ENCODE measurements at regions not wholly inside any gene's neighbourhood (a gene's known extent, or its start where the extent isn't known, plus 50 kb on each side); places are given as distances from the start of the nearest gene placed in this dataset.

DNA sequence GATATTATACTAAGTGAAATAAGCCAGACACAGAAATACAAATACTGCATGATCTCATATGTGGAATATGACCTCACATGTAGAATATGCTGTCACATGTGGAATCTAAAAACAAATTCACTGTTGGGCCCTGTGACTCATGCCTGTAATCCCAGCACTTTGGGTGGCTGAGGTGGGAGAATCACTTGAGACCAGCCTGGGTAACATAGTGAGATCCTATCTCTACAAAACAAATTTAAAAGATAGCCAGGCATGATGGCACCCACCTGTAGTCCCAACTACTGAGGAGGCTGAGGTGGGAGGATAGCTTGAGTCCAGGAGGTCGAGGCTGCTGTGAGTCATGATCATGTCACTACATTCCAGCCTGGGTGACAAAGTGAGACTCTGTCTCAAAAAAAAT, 160.3 kb downstream of the PTEN start:
- no peak for DNase-seq

DNA sequence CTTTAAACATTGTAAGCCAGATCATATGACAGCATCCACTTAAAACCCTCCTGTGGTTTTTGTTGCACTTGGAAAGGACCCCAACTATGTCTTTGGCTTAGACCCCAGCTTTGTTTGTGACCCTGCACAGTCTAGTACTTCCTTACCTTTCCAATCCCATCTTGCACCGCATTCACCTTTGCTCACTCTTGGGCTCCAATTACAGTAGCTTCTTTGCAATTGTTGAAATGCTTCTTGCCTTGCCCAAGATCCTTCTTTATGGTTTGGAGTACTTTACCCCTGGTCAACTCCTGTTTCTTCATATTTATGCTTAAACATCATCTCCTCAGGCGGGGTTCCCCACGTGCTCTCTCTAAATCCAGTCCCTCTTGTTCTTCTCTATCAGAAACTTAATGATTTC, 162.6 kb downstream of the PTEN start:
- no peak for DNase-seq

DNA sequence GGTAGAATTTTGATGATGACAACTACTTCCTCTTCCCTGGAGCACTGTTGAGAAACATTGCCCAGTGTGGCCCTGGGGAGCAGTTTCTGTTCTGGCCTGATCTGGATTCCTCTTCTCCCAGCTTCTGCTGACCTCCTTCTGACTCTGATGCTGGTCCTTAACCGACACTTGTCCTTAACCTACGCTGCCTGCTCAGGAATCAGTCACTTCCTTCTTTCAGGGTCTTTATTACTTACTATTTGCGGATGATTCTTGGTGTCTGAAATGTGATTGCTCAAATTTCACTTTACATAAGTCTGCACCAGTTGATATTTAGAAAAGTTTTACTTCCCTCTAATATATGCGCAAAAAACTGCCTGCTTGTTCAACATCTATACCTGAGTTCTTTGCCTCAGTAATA, 164.1 kb downstream of the PTEN start:
- no peak for DNase-seq

DNA sequence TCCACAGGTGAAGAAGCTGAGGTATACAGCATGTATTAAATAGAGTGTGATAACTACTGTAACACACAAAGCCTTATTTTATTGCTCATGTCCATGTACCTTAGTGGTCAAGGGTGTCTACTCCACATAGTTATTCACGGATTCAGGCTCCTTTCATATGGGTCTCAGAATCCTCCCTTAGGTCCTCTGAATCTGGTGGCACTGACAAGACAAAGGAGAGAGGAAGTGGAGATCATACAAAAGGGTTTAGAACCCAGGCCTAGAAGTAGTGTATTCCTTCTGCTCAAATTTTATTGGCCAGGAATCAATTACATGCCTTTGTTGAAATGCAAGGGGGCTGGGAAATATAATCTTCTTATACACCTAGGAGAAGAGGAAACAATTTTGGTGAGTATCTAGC, 164.6 kb downstream of the PTEN start:
- DNase-seq: peak; percentile 17

DNA sequence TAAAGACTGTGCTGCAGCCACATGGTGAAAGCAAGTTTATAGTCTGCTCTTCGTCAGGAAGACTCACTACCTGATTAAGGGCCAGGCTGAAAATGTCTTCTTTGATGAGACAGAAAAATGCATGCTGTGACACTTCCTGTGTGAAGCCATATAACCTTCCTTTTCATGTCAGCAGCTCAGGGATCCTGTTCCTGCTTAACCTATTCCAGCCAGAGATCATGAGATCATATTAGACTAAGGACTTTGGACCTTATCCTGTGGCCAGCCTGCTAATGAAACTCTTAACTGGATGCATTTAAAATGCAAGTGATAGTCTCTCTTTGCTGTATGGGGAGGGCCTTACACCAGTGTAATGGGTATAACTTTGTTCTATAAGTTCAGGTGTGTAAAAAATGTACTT, 165.2 kb downstream of the PTEN start:
- peak; percentile 6 for DNase-seq

DNA sequence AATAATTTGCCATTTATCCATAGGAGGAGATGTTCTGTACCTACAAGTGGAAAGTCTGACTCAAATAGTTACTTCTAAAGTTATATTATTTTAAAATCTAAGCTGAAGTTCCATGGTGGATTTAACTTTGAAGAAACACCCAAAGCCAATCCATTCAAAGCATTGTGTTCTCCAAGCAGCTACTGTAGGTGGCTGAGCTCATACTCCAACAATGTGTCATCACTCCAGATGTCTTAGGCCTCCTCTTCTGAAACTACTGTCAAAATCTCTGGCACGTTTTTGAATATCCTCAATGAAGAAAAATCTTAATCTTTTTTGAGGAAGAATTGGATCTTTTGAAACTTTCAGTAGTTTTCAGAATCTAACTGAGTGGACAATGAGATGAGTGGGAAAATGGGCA, 169.1 kb downstream of the PTEN start:
- no peak for DNase-seq

DNA sequence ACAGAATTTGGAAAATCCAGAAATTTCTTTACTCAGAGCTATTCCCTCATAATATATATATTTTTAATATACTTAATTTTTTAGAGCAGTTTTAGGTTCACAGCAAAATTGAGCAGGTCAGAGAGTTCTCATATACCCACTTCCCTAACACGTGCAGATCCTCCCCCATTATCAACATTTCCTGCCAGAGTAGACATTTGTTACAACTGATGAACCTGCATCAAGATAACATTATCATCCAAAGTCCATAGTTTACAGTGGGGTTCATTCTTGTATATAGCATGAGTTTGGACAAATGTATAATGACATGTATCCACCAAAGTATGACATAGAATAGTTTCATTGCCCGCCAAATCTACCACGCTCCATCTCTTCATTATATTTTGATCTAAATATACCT, 170.0 kb downstream of the PTEN start:
- DNase-seq: no peak

DNA sequence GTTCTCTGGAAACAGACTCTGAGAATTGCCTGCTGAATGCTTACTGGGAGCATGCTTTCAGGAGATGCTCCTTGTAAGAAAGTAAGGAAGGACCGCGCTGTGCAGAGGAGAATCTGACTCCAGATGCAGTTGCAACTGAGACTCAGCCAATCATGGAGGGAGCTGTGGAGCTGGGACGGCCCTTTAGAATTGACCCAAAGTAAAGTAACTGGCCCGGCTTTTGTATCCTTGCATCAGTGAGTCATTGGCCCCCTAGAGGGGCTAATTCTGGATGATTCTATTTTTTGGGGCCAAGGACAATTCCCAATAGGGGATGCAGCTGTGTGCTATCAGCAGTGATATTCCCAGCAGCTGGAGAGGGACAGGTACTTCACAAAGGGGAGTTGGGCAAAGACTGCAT, 170.4 kb downstream of the PTEN start:
- DNase-seq: no peak

DNA sequence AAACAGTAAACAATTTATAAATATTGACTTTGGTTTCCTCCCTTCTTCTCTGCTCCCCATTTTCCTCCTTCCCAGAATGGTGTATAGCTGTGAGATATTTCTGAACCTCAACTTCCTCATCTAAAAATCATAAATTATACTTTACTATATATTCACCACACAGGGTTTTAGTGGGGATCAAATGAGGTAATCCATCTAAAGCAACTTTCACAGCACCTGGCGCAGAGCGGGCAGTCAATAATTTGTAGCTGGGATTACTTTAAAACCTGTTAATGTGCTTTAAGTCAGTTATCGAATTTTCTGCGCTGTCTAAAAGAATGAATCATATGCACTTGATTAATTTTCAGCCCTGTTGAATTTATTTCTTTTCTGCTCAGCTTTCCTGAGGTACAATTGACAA, 172.7 kb downstream of the PTEN start:
- no peak for DNase-seq

DNA sequence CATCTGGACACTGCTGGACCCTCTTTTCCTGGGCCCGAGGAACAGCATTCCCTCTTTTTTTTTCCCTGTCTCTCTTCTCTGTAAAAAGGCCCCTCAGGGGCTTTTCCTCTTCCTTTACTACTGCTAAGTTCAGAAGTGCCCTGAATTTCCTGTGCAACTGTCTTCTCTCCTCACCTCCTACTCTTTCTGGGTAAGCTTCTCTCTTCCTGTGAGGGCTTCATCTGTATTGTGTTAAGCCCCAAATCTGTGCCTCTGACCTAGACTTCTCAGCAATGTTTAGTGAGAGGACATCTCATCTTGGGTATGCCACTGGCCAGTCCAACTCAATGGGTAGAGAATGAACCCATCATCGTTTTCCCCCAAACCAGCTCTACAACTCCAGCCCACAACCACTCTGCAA, 174.2 kb downstream of the PTEN start:
- no peak for DNase-seq

DNA sequence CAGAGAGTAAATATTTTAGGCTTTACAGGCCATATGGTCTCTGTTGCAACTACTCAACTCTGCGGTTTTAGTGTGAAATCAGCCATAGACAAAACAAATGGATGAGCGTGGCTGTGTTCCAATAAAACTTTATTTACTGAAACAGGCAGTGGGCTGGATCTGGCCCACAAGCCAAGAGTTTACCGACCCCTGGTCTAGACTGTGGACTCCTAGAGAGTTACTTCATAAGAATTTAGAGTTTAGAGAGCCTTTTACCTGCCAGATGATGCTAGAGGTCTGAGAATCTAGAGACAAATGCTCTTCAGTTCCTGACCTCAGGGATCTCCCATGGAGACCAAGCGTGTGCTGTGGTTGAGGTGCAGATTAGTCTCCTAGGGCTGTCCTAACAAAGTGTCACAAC, 174.8 kb downstream of the PTEN start:
- no peak for DNase-seq

DNA sequence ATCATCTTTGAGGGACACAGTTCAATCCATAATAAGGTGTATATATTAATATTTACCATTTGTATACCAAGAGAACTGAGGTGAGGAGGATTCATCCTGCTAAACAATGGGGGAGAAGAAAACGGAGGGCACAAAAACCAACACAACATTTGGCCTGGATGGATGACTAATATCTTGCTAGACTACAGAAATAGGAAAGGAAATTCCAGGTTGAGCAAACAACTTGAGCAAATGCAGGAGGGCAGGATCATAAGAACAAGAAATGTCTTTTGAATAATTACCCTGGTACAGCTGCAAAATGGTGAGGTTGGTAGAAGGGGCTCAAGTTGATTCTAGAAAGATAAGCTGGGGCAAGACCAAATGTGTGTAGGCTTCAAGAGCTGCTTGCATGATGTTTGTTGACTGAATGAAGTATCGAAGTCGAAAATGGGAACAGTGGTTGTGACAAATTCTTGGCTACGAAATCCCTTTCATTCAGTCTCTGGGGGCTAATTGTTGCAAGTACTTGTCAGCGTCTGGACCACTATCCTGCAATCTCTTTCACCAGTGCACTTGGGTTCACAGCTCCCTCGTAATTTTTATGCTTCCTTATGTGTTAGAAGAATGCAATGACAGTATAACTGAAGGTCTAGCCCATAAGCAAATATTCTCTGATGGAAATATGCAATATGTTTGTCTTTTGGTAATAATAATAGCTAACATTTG, 176.2 kb downstream of the PTEN start:
- DNase-seq: no peak

DNA sequence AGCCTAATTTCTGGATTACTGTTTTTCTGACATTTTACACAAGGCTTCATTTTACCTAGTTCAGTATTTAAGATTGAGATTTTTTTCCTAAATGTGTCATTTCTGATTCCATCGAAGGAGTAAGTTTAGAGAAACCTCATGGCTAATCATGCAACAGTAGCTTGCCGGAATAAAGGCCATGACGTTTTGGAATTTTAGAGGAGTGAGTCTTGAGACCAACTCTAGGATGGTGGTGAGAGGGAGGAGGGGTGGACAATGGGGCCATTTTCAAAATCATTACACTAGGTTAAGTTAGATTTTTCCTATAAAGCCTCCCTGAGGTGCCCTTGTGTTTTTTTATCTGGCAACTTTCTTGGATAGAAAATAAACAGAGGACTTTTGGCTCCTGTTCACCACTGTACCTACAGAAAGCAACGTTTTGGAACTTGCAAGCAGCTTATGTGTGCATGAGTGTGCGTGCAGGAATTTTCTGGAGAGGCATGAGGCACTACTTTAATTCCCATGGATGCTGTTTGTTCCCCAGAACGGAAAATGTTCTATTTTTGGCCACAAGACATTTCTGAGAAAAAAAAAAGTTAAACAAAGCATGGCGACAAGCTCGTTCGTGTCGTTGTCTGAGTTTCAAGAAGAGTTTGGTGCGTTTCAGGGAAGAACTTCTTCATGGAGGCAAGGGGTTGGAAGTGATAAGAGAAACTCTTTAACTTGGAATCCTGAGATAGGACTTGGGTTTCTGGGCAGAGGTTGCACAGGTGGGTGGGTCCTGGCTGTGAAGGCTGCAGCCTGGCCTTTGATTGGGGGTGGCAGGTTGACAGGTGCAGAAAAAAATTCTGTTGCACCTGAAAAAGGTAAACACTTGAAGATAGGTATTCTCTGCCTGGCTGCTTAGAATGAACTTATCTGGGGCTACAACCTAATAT, 178.1 kb downstream of the PTEN start:
- no peak for DNase-seq

DNA sequence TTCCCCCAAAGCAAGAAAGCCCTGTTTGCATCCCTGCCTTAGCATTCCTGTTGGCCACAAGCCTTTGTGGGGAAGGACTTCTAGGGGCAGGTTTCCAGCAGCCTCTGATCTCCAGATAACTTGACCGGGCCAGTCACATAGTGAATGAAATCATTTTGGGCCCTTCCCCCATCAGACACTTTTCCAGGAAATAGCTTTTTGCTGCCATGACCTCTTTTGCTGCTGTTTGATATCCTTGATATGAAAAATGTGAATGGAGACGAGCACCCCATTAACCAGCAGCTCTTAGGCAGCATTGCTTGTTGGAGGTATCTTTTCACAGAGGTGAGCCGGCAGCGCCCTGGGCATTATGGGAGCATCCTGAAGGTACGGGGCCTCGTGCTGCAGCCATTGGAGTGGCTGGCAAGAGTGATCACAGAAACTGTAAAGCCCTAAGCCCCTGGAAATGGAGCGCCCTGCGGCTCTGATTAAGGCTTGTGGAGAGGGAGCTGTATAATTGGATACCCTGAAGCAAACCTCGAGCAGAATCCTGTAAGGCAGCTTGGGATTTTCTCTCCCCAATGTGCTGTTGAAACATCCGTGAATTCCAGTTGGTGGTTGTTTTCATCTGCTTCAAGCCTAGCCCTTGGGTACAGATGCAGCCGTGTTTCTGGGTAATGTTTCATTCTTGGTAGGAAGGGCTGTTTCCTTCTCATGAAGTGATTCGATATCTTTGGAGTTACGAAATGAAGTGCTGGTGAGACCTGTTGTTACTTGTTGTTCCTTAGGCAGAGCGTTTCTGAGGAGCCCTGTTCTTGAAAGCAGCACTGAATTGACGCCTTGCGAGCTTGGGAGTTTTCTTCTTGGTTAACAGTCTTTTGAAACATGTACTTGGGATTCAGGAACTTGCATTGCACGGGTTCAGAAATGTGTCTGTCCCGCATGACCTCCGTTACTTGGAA, 179.0 kb downstream of the PTEN start:
- no peak for DNase-seq

DNA sequence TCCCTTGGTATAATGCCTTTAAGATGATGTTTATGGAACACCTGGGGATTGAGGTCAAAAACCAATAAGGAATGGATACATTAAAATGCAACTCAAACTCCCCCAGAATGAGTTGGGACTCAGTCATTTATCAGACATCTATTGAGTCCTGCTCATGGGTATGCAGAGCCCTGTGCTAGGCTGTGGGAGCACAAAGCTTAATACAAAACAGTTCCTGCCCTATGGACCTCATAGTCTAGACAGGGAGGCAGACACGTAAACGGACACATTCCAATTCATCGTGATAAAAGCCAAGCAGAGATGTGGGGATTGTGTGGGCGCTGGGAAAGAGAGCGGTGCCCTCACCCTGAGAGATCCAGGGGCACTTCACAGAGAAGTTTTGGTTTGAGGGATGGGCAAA, 181.7 kb downstream of the PTEN start:
- no peak for DNase-seq

DNA sequence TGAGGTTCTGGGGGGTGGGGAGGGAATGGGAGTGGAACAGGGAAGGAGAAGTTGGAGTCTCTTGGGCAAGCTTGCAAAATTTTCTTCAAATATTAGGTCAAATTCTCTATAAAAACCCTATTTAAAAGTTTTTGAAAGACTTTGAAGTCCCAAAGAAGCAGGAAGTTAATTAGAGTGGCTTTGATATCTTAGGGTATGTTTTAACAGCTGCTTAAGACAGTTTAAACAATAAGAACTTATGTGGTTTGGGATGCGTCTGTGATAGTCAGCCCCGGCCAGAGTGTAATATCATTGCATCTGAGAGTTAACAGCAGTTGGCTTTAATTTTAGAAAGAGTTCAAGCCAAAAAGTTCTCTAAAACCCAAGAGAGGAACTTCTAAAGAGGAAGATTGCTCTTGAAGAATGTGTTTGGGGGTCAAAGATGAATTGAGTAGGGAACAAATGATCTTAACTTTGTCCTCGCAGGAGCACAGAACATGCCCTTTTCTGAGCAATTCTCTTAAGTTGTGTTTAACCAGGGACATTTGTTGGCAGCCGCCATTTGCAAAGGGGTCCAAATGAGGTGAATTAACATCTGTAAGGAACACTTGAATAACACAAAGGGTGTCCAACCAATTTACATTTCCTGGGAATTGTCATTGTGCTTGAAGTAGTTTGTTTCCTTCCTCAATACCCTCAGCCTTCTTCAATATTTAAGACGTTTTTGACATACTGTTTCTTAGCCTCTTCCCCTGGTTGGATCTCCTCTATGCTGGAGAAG, 182.4 kb downstream of the PTEN start:
- no peak for DNase-seq

DNA sequence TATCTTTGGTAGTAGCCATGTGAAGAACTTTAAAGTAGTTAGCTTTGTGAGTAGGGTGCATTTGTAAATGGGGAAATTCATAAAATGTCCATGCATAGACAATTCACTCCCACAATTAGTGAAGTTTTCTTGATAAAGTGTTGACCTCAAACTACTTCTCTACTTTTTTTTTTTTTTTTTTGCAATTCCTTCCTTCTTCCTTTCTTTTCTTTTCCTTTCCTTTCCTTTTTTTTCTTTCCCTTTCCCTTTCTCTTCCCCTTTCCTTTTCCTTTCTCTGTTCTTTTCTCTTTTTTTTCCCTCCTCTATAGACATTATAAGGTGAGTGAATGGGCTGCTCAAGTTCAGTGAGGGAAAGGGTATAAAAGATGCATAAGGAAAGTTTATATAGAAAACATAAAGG, 184.2 kb downstream of the PTEN start:
- no peak for DNase-seq

DNA sequence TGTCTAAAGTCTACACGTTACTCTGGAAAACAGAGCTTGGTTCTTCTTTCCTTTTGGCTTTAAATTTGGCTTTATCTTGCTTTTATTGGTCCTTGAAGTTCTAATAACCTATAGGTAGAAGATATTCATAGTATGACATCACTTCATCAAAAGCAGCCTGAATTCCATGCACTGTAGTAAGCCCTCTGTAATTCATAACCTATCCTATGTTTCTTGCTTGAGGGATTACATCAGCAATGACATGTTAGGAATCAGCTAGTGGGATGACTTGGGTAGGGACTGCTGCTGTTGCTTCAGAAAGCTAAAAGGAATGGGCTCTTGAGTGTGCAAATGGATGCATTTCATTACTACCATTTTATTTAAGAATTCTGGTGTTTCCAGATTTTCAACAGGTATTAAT, 184.9 kb downstream of the PTEN start:
- DNase-seq: no peak

DNA sequence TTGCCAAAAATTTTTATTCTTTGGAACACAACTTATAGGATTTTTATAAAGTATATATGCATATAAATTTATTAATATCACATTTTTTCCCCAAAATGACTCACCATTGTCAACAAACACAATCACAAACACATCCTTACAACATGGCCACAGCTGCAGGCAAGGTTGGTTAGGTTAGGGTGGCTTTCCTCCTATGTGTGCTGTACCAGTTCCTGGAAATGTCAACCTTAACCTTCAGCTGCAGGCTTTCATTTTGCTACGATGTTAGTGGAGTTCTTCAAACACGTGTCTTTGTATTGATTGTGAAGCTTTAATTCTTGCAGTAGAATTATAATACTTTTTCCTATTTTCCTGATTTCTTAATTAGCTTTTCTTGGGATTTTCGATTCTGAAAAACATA, 185.8 kb downstream of the PTEN start:
- DNase-seq: no peak

DNA sequence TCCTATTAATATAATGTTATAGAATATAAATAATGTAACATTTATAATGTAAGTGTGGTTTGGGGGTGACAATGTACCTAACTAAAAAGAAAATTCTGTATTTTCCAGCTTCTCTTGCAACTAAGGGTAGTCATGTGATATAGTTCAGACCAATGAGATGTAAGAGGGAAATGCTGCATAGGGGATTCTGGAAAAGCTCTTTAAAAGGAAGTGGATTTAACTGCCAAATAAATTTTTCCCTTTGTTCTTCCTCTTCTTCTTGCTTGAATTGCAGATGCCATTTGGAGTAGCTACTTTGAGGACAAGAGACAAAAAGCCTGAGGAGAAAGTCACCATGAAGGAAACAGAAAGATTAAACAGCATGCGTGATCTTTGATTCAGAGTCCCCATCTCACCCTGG, 194.3 kb downstream of the PTEN start:
- no peak for DNase-seq

DNA sequence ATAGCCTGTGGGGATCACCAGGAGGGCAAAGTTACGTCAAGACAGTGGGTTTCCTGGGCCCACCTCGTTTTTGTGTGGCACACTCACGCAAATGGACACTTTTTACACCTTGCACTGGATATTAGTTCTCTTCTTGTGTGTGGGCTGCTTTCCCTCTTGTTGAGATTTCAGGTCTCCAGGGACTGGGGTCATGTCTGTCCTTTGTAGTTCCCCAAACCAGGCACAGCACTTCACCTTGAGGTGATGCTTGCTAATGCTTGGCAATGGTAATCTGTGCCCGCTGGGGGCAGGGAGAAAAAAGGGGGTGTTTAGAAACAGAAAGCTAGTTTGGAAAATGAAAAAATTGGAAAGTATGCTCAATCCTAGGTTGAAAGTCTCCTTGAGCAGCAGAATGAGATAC, 195.3 kb downstream of the PTEN start:
- no peak for DNase-seq

DNA sequence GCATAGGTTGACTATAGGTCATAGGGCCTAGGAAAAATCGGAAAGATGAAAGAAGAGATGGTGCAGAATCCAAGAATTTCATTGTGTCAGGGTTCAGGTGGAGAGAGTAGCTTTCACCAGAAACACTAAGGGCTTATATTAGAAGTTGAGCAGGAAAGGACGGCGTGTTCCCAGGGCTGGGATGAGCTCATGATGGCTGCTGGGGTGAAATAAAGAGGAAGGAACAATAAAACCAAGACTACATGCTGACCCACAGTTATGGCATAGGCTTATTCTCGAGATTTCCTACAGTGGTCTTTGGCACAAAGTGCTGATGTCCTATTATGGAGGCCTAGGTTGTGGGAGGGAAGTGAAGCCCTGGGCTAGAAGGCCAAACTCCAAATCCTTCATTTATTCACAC, 195.8 kb downstream of the PTEN start:
- DNase-seq: no peak

DNA sequence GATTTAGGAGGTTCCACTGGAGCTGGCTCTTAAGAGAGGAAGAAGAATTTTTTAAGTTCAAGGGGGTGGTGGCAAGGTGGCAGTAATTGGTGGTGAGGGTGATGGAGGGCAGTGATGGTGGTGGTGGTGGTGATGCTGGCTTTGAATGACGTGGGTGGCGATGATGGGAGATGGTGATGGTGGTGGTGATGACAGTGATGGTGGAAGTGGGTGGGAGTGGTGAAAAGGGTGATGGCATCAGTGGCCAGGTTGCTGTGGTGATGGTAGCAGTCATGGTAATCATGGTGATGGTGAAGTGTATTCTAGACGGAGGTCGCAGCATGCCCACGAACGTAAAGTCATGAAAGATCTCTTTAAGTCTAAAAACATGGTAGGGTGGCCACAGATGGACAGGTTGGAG, 197.3 kb downstream of the PTEN start:
- no peak for DNase-seq
